Parathyroid adenoma (tissue), 2 donors: ENCODE measurements at regions not wholly inside any gene's neighbourhood (a gene's known extent, or its start where the extent isn't known, plus 50 kb on each side); places are given as distances from the start of the nearest gene placed in this dataset.

Experiments used
- H2AFZ ChIP-seq: fragments of 300-600 bp; sonication (generic); one replicate; pipeline ENCODE4 v1.7.0; 2017; ENCODE audit warnings: antibody characterized with exemption, mild to moderate bottlenecking
- H3K27ac ChIP-seq: fragments of 300-600 bp; sonication (generic); one replicate; pipeline ENCODE4 v1.7.0; 2017
- H3K27me3 ChIP-seq: fragments of 300-600 bp; sonication (generic); one replicate; pipeline ENCODE4 v1.7.0; 2017; ENCODE audit warnings: low read length; ENCODE audit not compliant: control insufficient read depth, insufficient read depth
- H3K36me3 ChIP-seq: fragments of 300-600 bp; sonication (generic); one replicate; pipeline ENCODE4 v1.7.0; 2017; ENCODE audit warnings: low read length; ENCODE audit not compliant: control insufficient read depth, insufficient read depth
- H3K4me1 ChIP-seq: fragments of 300-600 bp; sonication (generic); one replicate; pipeline ENCODE4 v1.7.0; 2017; ENCODE audit warnings: control low read depth
- H3K4me2 ChIP-seq: fragments of 300-600 bp; sonication (generic); one replicate; pipeline ENCODE4 v1.7.0; 2017; ENCODE audit warnings: low read length
- H3K4me3 ChIP-seq: fragments of 300-600 bp; sonication (generic); one replicate; pipeline ENCODE4 v1.7.0; 2017; ENCODE audit warnings: low read depth, low read length
- H3K79me2 ChIP-seq: fragments of 300-600 bp; sonication (generic); one replicate; pipeline ENCODE4 v1.7.0; 2017; ENCODE audit warnings: control low read depth
- H3K9ac ChIP-seq: fragments of 300-600 bp; sonication (generic); one replicate; pipeline ENCODE4 v1.7.0; 2017; ENCODE audit warnings: mild to moderate bottlenecking
- H3K9me3 ChIP-seq: fragments of 300-600 bp; sonication (generic); one replicate; pipeline ENCODE4 v1.7.0; 2017; ENCODE audit warnings: low read length; ENCODE audit not compliant: control insufficient read depth
- CTCF ChIP-seq: fragments of 300-600 bp; sonication (generic); IDR thresholded peaks from one replicate; pipeline ENCODE4 v1.7.0; 2017; ENCODE audit warnings: antibody characterized with exemption, mild to moderate bottlenecking
- donor health status: primary hyperparathyroidism.

GRCh38 chr9:82354279-82354659 is 365.7 kb downstream of the SPATA31D1 start:
- no peaks in the 10 kb centered on the region for H3K79me2 ChIP-seq
- no peak for TF ChIP-seq CTCF
- no peak overlapping the region for H3K4me3 ChIP-seq
- no peak overlapping the region for H3K9ac ChIP-seq
- no peaks in the 10 kb centered on the region for H3K4me1 ChIP-seq
- no peak overlapping the region for H2AFZ ChIP-seq
- H3K36me3 ChIP-seq = no peaks in the 10 kb centered on the region
- no peaks in the 10 kb centered on the region for H3K9me3 ChIP-seq
- H3K4me2 ChIP-seq = no peak overlapping the region
- no peaks in the 10 kb centered on the region for H3K27me3 ChIP-seq
- H3K27ac ChIP-seq = no peak overlapping the region

- no peaks in the 10 kb centered on the region for H3K27me3 ChIP-seq
- H3K36me3 ChIP-seq = no peaks in the 10 kb centered on the region
- no peak for TF ChIP-seq CTCF
- H2AFZ ChIP-seq = no peak overlapping the region
- H3K4me2 ChIP-seq = no peak overlapping the region
- H3K9me3 ChIP-seq = no peaks in the 10 kb centered on the region
- H3K9ac ChIP-seq = no peak overlapping the region
- no peak overlapping the region for H3K27ac ChIP-seq
- H3K4me3 ChIP-seq = no peak overlapping the region
- no peaks in the 10 kb centered on the region for H3K79me2 ChIP-seq
- H3K4me1 ChIP-seq = no peaks in the 10 kb centered on the region
Observed at GRCh38 chr9:82356131-82356530, 367.6 kb downstream of the SPATA31D1 start.

GRCh38 chr9:82356871-82357270 is 368.3 kb downstream of the SPATA31D1 start:
- TF ChIP-seq CTCF = no peak
- Histone ChIP-seq H3K9me3 (no peaks in the 10 kb centered on the region), H3K27ac (no peak overlapping the region)

GRCh38 chr9:82363198-82363597 is 374.6 kb downstream of the SPATA31D1 start:
- no peak overlapping the region for H3K4me2 ChIP-seq

More at GRCh38 chr9:82356871-82357270, 368.3 kb downstream of the SPATA31D1 start:
- Histone ChIP-seq H3K9ac (no peak overlapping the region), H3K4me1 (no peaks in the 10 kb centered on the region), H3K4me3 (no peak overlapping the region), H3K27me3 (no peaks in the 10 kb centered on the region), H2AFZ (no peak overlapping the region), H3K79me2 (no peaks in the 10 kb centered on the region), H3K4me2 (no peak overlapping the region), H3K36me3 (no peaks in the 10 kb centered on the region)

More at GRCh38 chr9:82363198-82363597, 374.6 kb downstream of the SPATA31D1 start:
- no peaks in the 10 kb centered on the region for H3K27me3 ChIP-seq
- no peak overlapping the region for H3K27ac ChIP-seq
- no peaks in the 10 kb centered on the region for H3K36me3 ChIP-seq
- H3K9ac ChIP-seq = no peak overlapping the region
- H3K4me1 ChIP-seq = no peaks in the 10 kb centered on the region
- no peak overlapping the region for H2AFZ ChIP-seq
- no peaks in the 10 kb centered on the region for H3K9me3 ChIP-seq
- TF ChIP-seq CTCF = no peak
- H3K4me3 ChIP-seq = no peak overlapping the region
- H3K79me2 ChIP-seq = no peaks in the 10 kb centered on the region
